Caco-2 (cell line): ENCODE measurements at regions not wholly inside any gene's neighbourhood (a gene's known extent, or its start where the extent isn't known, plus 50 kb on each side); places are given as distances from the start of the nearest gene placed in this dataset.
A peak's percentile ranks its signal among the peaks of the same experiment; 100 is the strongest.

Experiments used
- BruUV-seq: library from RNA; stranded (reverse); fragments of 400-500 nt; replicated peaks from 2 replicates; lab custom pipeline; 2021; lab: Mats Ljungman, UMichigan
- CTCF ChIA-PET: fragments of 300-600 bp; sonication (Branson Sonifier 250); formaldehyde crosslinking; loops from one replicate; lab custom pipeline; 2022; ENCODE audit warnings: antibody characterized with exemption; lab: Charles Lee
- POLR2A ChIA-PET: fragments of 300-600 bp; sonication (Branson Sonifier 250); formaldehyde crosslinking; loops from one replicate; lab custom pipeline; 2022; ENCODE audit warnings: antibody characterized with exemption; lab: Charles Lee
- DNase-seq, 2 experiments: peaks; one replicate each; pipeline versions ENCODE4 v3.0.0 to v3.0.0-alpha.2; 2020 to 2022
- H3K27me3 ChIP-seq: replicated peaks from 2 replicates; pipeline ENCODE4 v1.6.0; 2011; ENCODE audit warnings: low read length; ENCODE audit not compliant: control insufficient read depth, insufficient read depth
- H3K36me3 ChIP-seq: 2 replicates; pipeline ENCODE4 v1.5.1; 2011; ENCODE audit warnings: low read length; ENCODE audit not compliant: control insufficient read depth, insufficient read depth
- H3K4me1 ChIP-seq: fragments of 250-450 bp; sonication (Bioruptor Pico); 2 replicates; pipeline ENCODE4 v1.5.1; 2020; ENCODE audit warnings: mild to moderate bottlenecking
- H3K4me3 ChIP-seq: 2 replicates; pipeline ENCODE4 v1.5.1; 2011; ENCODE audit warnings: low read depth, mild to moderate bottlenecking, control low read depth, low read length
- H3K9me3 ChIP-seq: fragments of 250-450 bp; sonication (Bioruptor Pico); 2 replicates; pipeline ENCODE4 v1.5.1; 2020; ENCODE audit warnings: mild to moderate bottlenecking, moderate library complexity
- H3K27ac Mint-ChIP-seq: one replicate; pipeline ENCODE4 v1.8.0; 2022; ENCODE audit warnings: mixed read lengths; ENCODE audit not compliant: unreplicated experiment
- H3K27me3 Mint-ChIP-seq: one replicate; pipeline ENCODE4 v1.8.0; 2022; ENCODE audit warnings: mixed read lengths; ENCODE audit not compliant: insufficient read depth, unreplicated experiment
- H3K36me3 Mint-ChIP-seq: one replicate; pipeline ENCODE4 v1.8.0; 2022; ENCODE audit warnings: mild to moderate bottlenecking, mixed read lengths; ENCODE audit not compliant: insufficient read depth, unreplicated experiment
- H3K4me1 Mint-ChIP-seq: one replicate; pipeline ENCODE4 v1.8.0; 2022; ENCODE audit warnings: low read depth, mixed read lengths; ENCODE audit not compliant: unreplicated experiment
- H3K4me3 Mint-ChIP-seq: one replicate; pipeline ENCODE4 v1.8.0; 2022; ENCODE audit warnings: mild to moderate bottlenecking, moderate library complexity, mixed read lengths; ENCODE audit not compliant: unreplicated experiment
- H3K9me3 Mint-ChIP-seq: one replicate; pipeline ENCODE4 v1.8.0; 2022; ENCODE audit warnings: mixed read lengths; ENCODE audit not compliant: unreplicated experiment
- intact Hi-C: fragments of 100-400 bp; cut with micrococcal nuclease; formaldehyde crosslinking; loops from one replicate; pipeline ENCODE4 v1.10.0; 2022; ENCODE audit not compliant: unreplicated experiment
- TF ChIP-seq, protein P1 (sequence below), 2 experiments: fragments of 200-600 bp in 1 of 2; IDR thresholded peaks; 1 replicate in 1 of 2; 2 replicates in 1 of 2; pipeline versions ENCODE4 v1.5.1 to v1.8.0; 2011 to 2022; ENCODE audit warnings: antibody characterized with exemption in 1 of 2, control low read depth in 1 of 2, inconsistent platforms in 1 of 2, low read depth in 1 of 2, low read length in 1 of 2, mild to moderate bottlenecking in 1 of 2, moderate library complexity in 1 of 2; ENCODE audit not compliant: insufficient read depth in 1 of 2, severe bottlenecking in 1 of 2, unreplicated experiment in 1 of 2

DNA sequence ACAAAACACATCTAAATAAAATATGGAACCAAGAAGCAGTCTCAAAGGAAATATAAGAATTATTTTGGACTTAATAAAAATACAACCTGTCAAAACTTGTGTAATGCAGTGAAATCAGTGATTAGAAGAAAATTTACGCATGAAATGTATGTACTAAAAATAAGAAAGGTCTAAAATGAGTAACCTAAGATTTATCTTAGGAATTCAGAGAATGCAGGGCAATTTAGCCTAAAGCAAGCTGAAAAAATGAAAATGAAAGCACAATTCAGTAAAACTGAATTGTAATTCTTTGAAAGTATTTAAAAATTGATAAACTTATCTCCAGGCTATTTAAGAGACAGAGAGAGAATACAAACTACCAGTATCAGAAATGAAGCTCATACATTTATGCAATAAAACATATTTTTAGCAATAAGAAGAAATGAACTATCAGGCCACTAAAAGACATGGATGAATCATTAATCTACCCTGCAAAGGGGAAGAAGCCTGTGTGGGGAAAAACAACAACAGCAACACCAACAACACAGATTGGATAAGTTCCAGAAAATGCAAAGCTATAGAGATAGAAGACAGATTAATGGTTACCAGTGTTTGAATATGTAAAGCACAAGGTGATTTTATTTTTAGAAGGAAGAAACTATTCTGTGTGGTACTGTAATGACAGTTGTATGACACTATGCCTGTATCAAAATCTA, 442.0 kb upstream of the ADGRL3 start:
- H3K36me3 Mint-ChIP-seq: no peaks in the 10 kb centered on the region
- peaks cover 15% of the 10 kb centered on the region; the same call in 1 of the 2 replicates for H3K9me3 ChIP-seq
- H3K4me3 Mint-ChIP-seq: no peak overlapping the region
- peak overlapping the region; percentile 47 for H3K27ac Mint-ChIP-seq
- BruUV-seq: no TSS peak
- no peaks in the 10 kb centered on the region for H3K36me3 ChIP-seq
- peaks cover 39% of the 10 kb centered on the region for H3K9me3 Mint-ChIP-seq
- ChIA-PET CTCF (no interaction called here), POLR2A (no interaction called here)
- TF ChIP-seq, protein P1, sequence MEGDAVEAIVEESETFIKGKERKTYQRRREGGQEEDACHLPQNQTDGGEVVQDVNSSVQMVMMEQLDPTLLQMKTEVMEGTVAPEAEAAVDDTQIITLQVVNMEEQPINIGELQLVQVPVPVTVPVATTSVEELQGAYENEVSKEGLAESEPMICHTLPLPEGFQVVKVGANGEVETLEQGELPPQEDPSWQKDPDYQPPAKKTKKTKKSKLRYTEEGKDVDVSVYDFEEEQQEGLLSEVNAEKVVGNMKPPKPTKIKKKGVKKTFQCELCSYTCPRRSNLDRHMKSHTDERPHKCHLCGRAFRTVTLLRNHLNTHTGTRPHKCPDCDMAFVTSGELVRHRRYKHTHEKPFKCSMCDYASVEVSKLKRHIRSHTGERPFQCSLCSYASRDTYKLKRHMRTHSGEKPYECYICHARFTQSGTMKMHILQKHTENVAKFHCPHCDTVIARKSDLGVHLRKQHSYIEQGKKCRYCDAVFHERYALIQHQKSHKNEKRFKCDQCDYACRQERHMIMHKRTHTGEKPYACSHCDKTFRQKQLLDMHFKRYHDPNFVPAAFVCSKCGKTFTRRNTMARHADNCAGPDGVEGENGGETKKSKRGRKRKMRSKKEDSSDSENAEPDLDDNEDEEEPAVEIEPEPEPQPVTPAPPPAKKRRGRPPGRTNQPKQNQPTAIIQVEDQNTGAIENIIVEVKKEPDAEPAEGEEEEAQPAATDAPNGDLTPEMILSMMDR (IDR thresholded peaks at IDR 0.05; ENCODE audit: insufficient read depth in 1 of 2, low read depth in 1 of 2, low read length in 1 of 2, severe bottlenecking in 1 of 2, unreplicated experiment in 1 of 2): no peak
- peaks cover 13% of the 10 kb centered on the region for H3K4me1 Mint-ChIP-seq
- H3K27me3 ChIP-seq: no peaks in the 10 kb centered on the region
- H3K4me3 ChIP-seq: no peak overlapping the region
- no peaks in the 10 kb centered on the region for H3K27me3 Mint-ChIP-seq
- intact Hi-C loops: no loop called here
- H3K4me1 ChIP-seq: peaks cover 13% of the 10 kb centered on the region
- DNase-seq: no peak

GRCh38 chr4:60759518-60760245, 440.4 kb upstream of the ADGRL3 start:
- Histone ChIP-seq H3K4me3 (no peak overlapping the region), H3K4me1 (peaks cover 13% of the 10 kb centered on the region), H3K9me3 (peaks cover 15% of the 10 kb centered on the region; the same call in 1 of the 2 replicates), H3K36me3 (no peaks in the 10 kb centered on the region), H3K27me3 (no peaks in the 10 kb centered on the region)
- ChIA-PET POLR2A (no interaction called here), CTCF (no interaction called here)
- DNase-seq: no peak
- intact Hi-C loops: no loop called here
- Mint-ChIP-seq H3K27ac (peak overlapping the region; percentile 47), H3K4me1 (peaks cover 13% of the 10 kb centered on the region), H3K9me3 (peaks cover 39% of the 10 kb centered on the region), H3K27me3 (no peaks in the 10 kb centered on the region), H3K4me3 (no peak overlapping the region), H3K36me3 (no peaks in the 10 kb centered on the region)
- TF ChIP-seq, protein P1 (IDR thresholded peaks at IDR 0.05; ENCODE audit: insufficient read depth in 1 of 2, low read depth in 1 of 2, low read length in 1 of 2, severe bottlenecking in 1 of 2, unreplicated experiment in 1 of 2): no peak
- no TSS peak for BruUV-seq

- no peak for DNase-seq
- Mint-ChIP-seq H3K4me1 (no peaks in the 10 kb centered on the region), H3K27me3 (no peaks in the 10 kb centered on the region), H3K27ac (no peak overlapping the region), H3K36me3 (no peaks in the 10 kb centered on the region), H3K9me3 (no peaks in the 10 kb centered on the region), H3K4me3 (no peak overlapping the region)
- TF ChIP-seq, protein P1 (IDR thresholded peaks at IDR 0.05; ENCODE audit: insufficient read depth in 1 of 2, low read depth in 1 of 2, low read length in 1 of 2, severe bottlenecking in 1 of 2, unreplicated experiment in 1 of 2): no peak
- no peak overlapping the region for H3K4me3 ChIP-seq
- no peaks in the 10 kb centered on the region for H3K27me3 ChIP-seq
- H3K4me1 ChIP-seq: no peaks in the 10 kb centered on the region
- H3K36me3 ChIP-seq: no peaks in the 10 kb centered on the region
- no peaks in the 10 kb centered on the region for H3K9me3 ChIP-seq
- intact Hi-C loops: no loop called here
- CTCF ChIA-PET: no interaction called here
- POLR2A ChIA-PET: no interaction called here
- BruUV-seq: no TSS peak
Measured at GRCh38 chr4:60780874-60781273, 419.3 kb upstream of the ADGRL3 start.
